ENCODE measurements at regions not wholly inside any gene's neighbourhood (a gene's known extent, or its start where the extent isn't known, plus 50 kb on each side); places are given as distances from the start of the nearest gene placed in this dataset.

GRCh38 chr21:15543473-15543872, 186.3 kb upstream of the USP25 start:
- H3K9me3 ChIP-seq (ENCODE audit: control insufficient read depth, low read depth, low read length) = no peaks in the 10 kb centered on the region
- H2BK20ac ChIP-seq (ENCODE audit: low read depth, low read length, poor library complexity, severe bottlenecking) = no peak overlapping the region
- Mint-ChIP-seq H3K27me3 (ENCODE audit: low read depth) (no peaks in the 10 kb centered on the region), H3K4me1 (no peaks in the 10 kb centered on the region), H3K4me3 (no peak overlapping the region), H3K27ac (no peak overlapping the region), H3K9me3 (no peaks in the 10 kb centered on the region), H3K36me3 (ENCODE audit: insufficient read depth in 1 of 3, low read depth in 3 of 3) (no peaks in the 10 kb centered on the region)
- no peak overlapping the region for H3K56ac ChIP-seq (ENCODE audit: insufficient read length, low read depth, low read length)
- TF ChIP-seq, protein P1, sequence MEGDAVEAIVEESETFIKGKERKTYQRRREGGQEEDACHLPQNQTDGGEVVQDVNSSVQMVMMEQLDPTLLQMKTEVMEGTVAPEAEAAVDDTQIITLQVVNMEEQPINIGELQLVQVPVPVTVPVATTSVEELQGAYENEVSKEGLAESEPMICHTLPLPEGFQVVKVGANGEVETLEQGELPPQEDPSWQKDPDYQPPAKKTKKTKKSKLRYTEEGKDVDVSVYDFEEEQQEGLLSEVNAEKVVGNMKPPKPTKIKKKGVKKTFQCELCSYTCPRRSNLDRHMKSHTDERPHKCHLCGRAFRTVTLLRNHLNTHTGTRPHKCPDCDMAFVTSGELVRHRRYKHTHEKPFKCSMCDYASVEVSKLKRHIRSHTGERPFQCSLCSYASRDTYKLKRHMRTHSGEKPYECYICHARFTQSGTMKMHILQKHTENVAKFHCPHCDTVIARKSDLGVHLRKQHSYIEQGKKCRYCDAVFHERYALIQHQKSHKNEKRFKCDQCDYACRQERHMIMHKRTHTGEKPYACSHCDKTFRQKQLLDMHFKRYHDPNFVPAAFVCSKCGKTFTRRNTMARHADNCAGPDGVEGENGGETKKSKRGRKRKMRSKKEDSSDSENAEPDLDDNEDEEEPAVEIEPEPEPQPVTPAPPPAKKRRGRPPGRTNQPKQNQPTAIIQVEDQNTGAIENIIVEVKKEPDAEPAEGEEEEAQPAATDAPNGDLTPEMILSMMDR (conservative IDR thresholded peaks at IDR 0.05) = no peak
- no peaks in the 10 kb centered on the region for H3K79me2 ChIP-seq (ENCODE audit: insufficient read depth, low read length)
- H3K4me1 ChIP-seq (ENCODE audit: insufficient read depth, low read length) = no peaks in the 10 kb centered on the region
- H2BK120ac ChIP-seq (ENCODE audit: low read depth, low read length, poor library complexity, severe bottlenecking) = no peak overlapping the region
- no peaks in the 10 kb centered on the region for H3K23me2 ChIP-seq (ENCODE audit: insufficient read length, low read depth, low read length, poor library complexity, severe bottlenecking)
- no peaks in the 10 kb centered on the region for H4K20me1 ChIP-seq (ENCODE audit: control insufficient read depth, insufficient read depth, insufficient read length)
- no peak overlapping the region for H3K9ac ChIP-seq (ENCODE audit: extremely low read depth, insufficient read length, low read length)
- H2BK12ac ChIP-seq (ENCODE audit: insufficient read length, low read depth, low read length) = no peak overlapping the region
- no peak overlapping the region for H4K5ac ChIP-seq (ENCODE audit: insufficient read length, low read depth, low read length)
- H4K8ac ChIP-seq (replicated peaks; ENCODE audit: insufficient read length, low read depth, low read length) = no peak overlapping the region
- no peaks in the 10 kb centered on the region for H3K27me3 ChIP-seq (ENCODE audit: insufficient read depth, low read length)
- no peak overlapping the region for H3K14ac ChIP-seq (ENCODE audit: insufficient read depth, low read length)
- no peaks in the 10 kb centered on the region for H3K79me1 ChIP-seq (ENCODE audit: insufficient read depth, low read depth, low read length, poor library complexity, severe bottlenecking)
- no peak overlapping the region for H3K4ac ChIP-seq (ENCODE audit: low read depth, low read length)
- no peak for DNase-seq
- no CpG with 5 or more reads among the region's 6 CpGs for WGBS (ENCODE audit: extremely low coverage, insufficient read length, low lambda C conversion rate)
- H4K91ac ChIP-seq (ENCODE audit: insufficient read length, low read depth, low read length) = no peak overlapping the region
- H2AK5ac ChIP-seq (ENCODE audit: insufficient read length, low read length) = no peak overlapping the region
- no peak overlapping the region for H3K4me2 ChIP-seq (ENCODE audit: insufficient read depth, insufficient read length, low read length)
- no peak overlapping the region for H3K27ac ChIP-seq (ENCODE audit: insufficient read length, low read depth, low read length)
- H2BK15ac ChIP-seq (ENCODE audit: low read depth, low read length) = no peak overlapping the region
- no peak overlapping the region for H3K23ac ChIP-seq (ENCODE audit: insufficient read length, low read depth, low read length)
- H2AFZ ChIP-seq (ENCODE audit: low read length) = no peak overlapping the region
- no peak overlapping the region for H3K18ac ChIP-seq (ENCODE audit: insufficient read length, low read depth, low read length)
- no peak overlapping the region for H2BK5ac ChIP-seq (ENCODE audit: insufficient read length, low read length)
- H3T11ph ChIP-seq (ENCODE audit: low read length) = no peak overlapping the region
